Neural progenitor cell (in vitro differentiated cells): ENCODE measurements at regions not wholly inside any gene's neighbourhood (a gene's known extent, or its start where the extent isn't known, plus 50 kb on each side); places are given as distances from the start of the nearest gene placed in this dataset.
A peak's percentile ranks its signal among the peaks of the same experiment; 100 is the strongest.

Experiments used
- DNase-seq: peaks from one replicate; pipeline ENCODE4 v3.0.0-alpha.2; 2016; ENCODE audit warnings: low spot score
- H2AFZ ChIP-seq: fragments of 200-600 bp; sonication (generic); replicated peaks from 2 replicates; pipeline ENCODE4 v1.6.1; 2016; ENCODE audit warnings: antibody characterized with exemption
- H3F3A ChIP-seq: fragments of 200-600 bp; sonication (generic); 2 replicates; pipeline ENCODE4 v1.6.1; 2016; ENCODE audit warnings: antibody characterized with exemption, low read depth
- H3K27ac ChIP-seq: fragments of 200-600 bp; sonication (generic); 2 replicates; pipeline ENCODE4 v1.5.1; 2016; ENCODE audit warnings: mild to moderate bottlenecking
- H3K27me3 ChIP-seq: fragments of 200-600 bp; sonication (generic); 2 replicates; pipeline ENCODE4 v1.6.1; 2016; ENCODE audit warnings: mild to moderate bottlenecking, moderate library complexity
- H3K36me3 ChIP-seq: fragments of 200-600 bp; sonication (generic); 2 replicates; pipeline ENCODE4 v1.5.1; 2016
- H3K4me1 ChIP-seq: fragments of 200-600 bp; sonication (generic); 2 replicates; pipeline ENCODE4 v1.6.1; 2016; ENCODE audit warnings: mixed run types
- H3K4me2 ChIP-seq: fragments of 200-600 bp; sonication (generic); 2 replicates; pipeline ENCODE4 v1.6.1; 2016
- H3K4me3 ChIP-seq: fragments of 200-600 bp; sonication (generic); 2 replicates; pipeline ENCODE4 v1.5.1; 2016
- H3K79me2 ChIP-seq: fragments of 200-600 bp; sonication (generic); 2 replicates; pipeline ENCODE4 v1.6.1; 2016; ENCODE audit warnings: low read depth
- H3K9ac ChIP-seq: fragments of 200-600 bp; sonication (generic); 2 replicates; pipeline ENCODE4 v1.6.1; 2016
- H3K9me3 ChIP-seq: fragments of 200-600 bp; sonication (generic); 2 replicates; pipeline ENCODE4 v1.5.1; 2016; ENCODE audit warnings: low read depth
- H4K20me1 ChIP-seq: fragments of 200-600 bp; sonication (generic); 2 replicates; pipeline ENCODE4 v1.6.1; 2016; ENCODE audit warnings: low read depth
- H3K27ac Mint-ChIP-seq: 3 replicates; pipeline ENCODE4 v1.8.0; 2021; ENCODE audit warnings: mixed read lengths
- H3K27me3 Mint-ChIP-seq: 2 replicates; pipeline ENCODE4 v1.8.0; 2022; ENCODE audit warnings: low read depth, mild to moderate bottlenecking, inconsistent platforms, moderate library complexity, mixed read lengths; ENCODE audit not compliant: insufficient read depth
- H3K36me3 Mint-ChIP-seq: 3 replicates; pipeline ENCODE4 v1.8.0; 2021; ENCODE audit warnings: mixed read lengths
- H3K4me1 Mint-ChIP-seq: 3 replicates; pipeline ENCODE4 v1.8.0; 2021; ENCODE audit warnings: mixed read lengths
- H3K4me3 Mint-ChIP-seq: 3 replicates; pipeline ENCODE4 v1.8.0; 2021; ENCODE audit warnings: mild to moderate bottlenecking, moderate library complexity, mixed read lengths
- H3K9me3 Mint-ChIP-seq: 3 replicates; pipeline ENCODE4 v1.8.0; 2020; ENCODE audit warnings: mixed read lengths
- CTCF ChIP-seq: fragments of 200-600 bp; sonication (generic); IDR thresholded peaks from 2 replicates; pipeline ENCODE4 v1.5.1; 2017; ENCODE audit warnings: antibody characterized with exemption, mild to moderate bottlenecking
- EZH2 ChIP-seq: fragments of 200-600 bp; sonication (generic); IDR thresholded peaks from 2 replicates; pipeline ENCODE4 v1.6.1; 2017; ENCODE audit warnings: antibody characterized with exemption, mild to moderate bottlenecking, moderate library complexity
- EZH2phosphoT487 ChIP-seq: fragments of 200-600 bp; sonication (generic); IDR thresholded peaks from 2 replicates; pipeline ENCODE4 v1.6.1; 2017; ENCODE audit warnings: antibody characterized with exemption

GRCh38 chr13:64029343-64030093, 2613.9 kb upstream of the PCDH20 start:
- Histone ChIP-seq H3K27ac (no peak overlapping the region), H3K4me1 (no peaks in the 10 kb centered on the region), H3K36me3 (no peaks in the 10 kb centered on the region), H3K4me3 (no peak overlapping the region), H3K9ac (no peak overlapping the region), H3K9me3 (no peaks in the 10 kb centered on the region), H3F3A (no peaks in the 10 kb centered on the region), H3K27me3 (no peaks in the 10 kb centered on the region), H2AFZ (peak overlapping the region; percentile 44), H3K79me2 (no peaks in the 10 kb centered on the region), H3K4me2 (no peak overlapping the region), H4K20me1 (no peaks in the 10 kb centered on the region)
- no peaks in the 10 kb centered on the region for H3K36me3 Mint-ChIP-seq
- H3K27ac Mint-ChIP-seq, result no peak overlapping the region
- no peaks in the 10 kb centered on the region for H3K9me3 Mint-ChIP-seq
- TF ChIP-seq EZH2phosphoT487, result no peak
- TF ChIP-seq EZH2, result no peak
- no peak for TF ChIP-seq CTCF
- no peak for DNase-seq
- no peaks in the 10 kb centered on the region for H3K27me3 Mint-ChIP-seq
- H3K4me1 Mint-ChIP-seq, result no peaks in the 10 kb centered on the region
- no peak overlapping the region for H3K4me3 Mint-ChIP-seq

- H3K27ac ChIP-seq, result no peak overlapping the region
- no peak overlapping the region for H3K9ac ChIP-seq
- H3F3A ChIP-seq, result no peaks in the 10 kb centered on the region
- no peaks in the 10 kb centered on the region for H3K27me3 Mint-ChIP-seq
- no peaks in the 10 kb centered on the region for H3K79me2 ChIP-seq
- H3K4me2 ChIP-seq, result no peak overlapping the region
- H3K4me3 ChIP-seq, result no peak overlapping the region
- H3K27me3 ChIP-seq, result no peaks in the 10 kb centered on the region
- no peaks in the 10 kb centered on the region for H4K20me1 ChIP-seq
- DNase-seq, result no peak
- H3K36me3 ChIP-seq, result no peaks in the 10 kb centered on the region
- H3K27ac Mint-ChIP-seq, result no peak overlapping the region
- H3K4me1 Mint-ChIP-seq, result no peaks in the 10 kb centered on the region
- H3K4me3 Mint-ChIP-seq, result no peak overlapping the region
- TF ChIP-seq CTCF (no peak), EZH2 (no peak), EZH2phosphoT487 (no peak)
- H2AFZ ChIP-seq, result no peak overlapping the region
- no peaks in the 10 kb centered on the region for H3K36me3 Mint-ChIP-seq
- no peaks in the 10 kb centered on the region for H3K4me1 ChIP-seq
- no peaks in the 10 kb centered on the region for H3K9me3 Mint-ChIP-seq
- H3K9me3 ChIP-seq, result no peaks in the 10 kb centered on the region
Observed at GRCh38 chr13:64028551-64028950, 2612.9 kb upstream of the PCDH20 start.

- Histone ChIP-seq H4K20me1 (no peaks in the 10 kb centered on the region), H3K4me1 (no peaks in the 10 kb centered on the region), H3K27ac (no peak overlapping the region), H3K4me2 (no peak overlapping the region), H2AFZ (no peak overlapping the region), H3K27me3 (no peaks in the 10 kb centered on the region), H3F3A (no peaks in the 10 kb centered on the region), H3K4me3 (no peak overlapping the region), H3K9ac (no peak overlapping the region), H3K79me2 (no peaks in the 10 kb centered on the region), H3K9me3 (no peaks in the 10 kb centered on the region), H3K36me3 (no peaks in the 10 kb centered on the region)
- H3K27ac Mint-ChIP-seq, result no peak overlapping the region
- TF ChIP-seq CTCF (no peak), EZH2 (no peak), EZH2phosphoT487 (no peak)
- H3K27me3 Mint-ChIP-seq, result no peaks in the 10 kb centered on the region
- H3K4me3 Mint-ChIP-seq, result no peak overlapping the region
- no peaks in the 10 kb centered on the region for H3K4me1 Mint-ChIP-seq
- no peak for DNase-seq
- no peaks in the 10 kb centered on the region for H3K9me3 Mint-ChIP-seq
- H3K36me3 Mint-ChIP-seq, result no peaks in the 10 kb centered on the region
Observed at GRCh38 chr13:64020126-64020525, 2604.5 kb upstream of the PCDH20 start.
